ENCODE measurements at regions not wholly inside any gene's neighbourhood (a gene's known extent, or its start where the extent isn't known, plus 50 kb on each side); places are given as distances from the start of the nearest gene placed in this dataset.
"Not testable (repeated sequence)": the region's sequence is repeated elsewhere in the genome, so short reads cannot be mapped to it uniquely, and the experiment has no call there.

DNA sequence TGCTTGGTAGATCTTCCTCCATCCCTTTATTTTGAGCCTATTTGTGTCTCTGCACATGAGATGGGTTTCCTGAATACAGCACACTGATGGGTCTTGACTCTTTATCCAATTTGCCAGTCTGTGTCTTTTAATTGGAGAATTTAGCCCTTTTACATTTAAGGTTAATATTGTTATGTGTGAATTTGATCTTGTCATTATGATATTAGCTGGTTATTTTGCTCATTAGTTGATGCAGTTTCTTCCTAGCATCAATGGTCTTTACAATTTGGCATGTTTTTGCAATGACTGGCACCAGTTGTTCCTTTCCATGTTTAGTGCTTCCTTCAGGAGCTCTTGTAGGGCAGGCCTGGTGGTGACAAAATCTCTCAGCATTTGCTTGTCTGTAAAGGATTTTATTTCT is 72.4 kb downstream of the HNRNPD start:
- ATAC-seq; intact Hi-C loops (cut with DNase I); H3K27me3 ChIP-seq; DNase-seq; H3K4me1 ChIP-seq; H3K36me3 ChIP-seq; H3K9me3 ChIP-seq; H3K27ac ChIP-seq; H3K4me3 ChIP-seq: not testable (repeated sequence)

DNA sequence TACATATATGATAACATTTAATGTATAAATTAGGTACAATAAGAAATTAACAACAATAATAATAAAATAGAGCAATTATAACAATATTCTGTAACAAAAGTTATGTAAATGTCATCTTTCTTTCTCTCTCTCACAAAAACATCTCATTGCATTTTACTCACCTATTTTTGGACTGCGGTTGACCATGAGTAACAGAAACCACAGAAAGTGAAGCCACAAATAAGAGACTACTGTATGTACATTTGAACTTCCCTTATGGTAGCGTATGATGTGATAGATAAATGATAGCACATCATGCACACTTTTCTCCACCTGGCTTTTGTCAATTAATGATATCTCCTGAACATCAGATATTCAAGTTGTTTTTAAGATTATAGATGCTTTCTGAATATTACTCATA is 80.5 kb downstream of the HNRNPD start:
- Histone ChIP-seq H3K4me1 (peaks cover 0 to 3% of the 10 kb centered on the region in 2 donors), H3K4me3 (no peak overlapping the region), H3K9me3 (no peaks in the 10 kb centered on the region), H3K27me3 (no peaks in the 10 kb centered on the region), H3K27ac (no peak overlapping the region), H3K36me3 (no peaks in the 10 kb centered on the region)
- DNase-seq (no peak), ATAC-seq (no peak)
- intact Hi-C loops (cut with DNase I) = no loop called here
- TF ChIP-seq CTCF (IDR thresholded peaks at IDR 0.05) = no peak

- no peak for TF ChIP-seq CTCF (IDR thresholded peaks at IDR 0.05)
- ATAC-seq = no peak
- H3K9me3 ChIP-seq = no peaks in the 10 kb centered on the region
- intact Hi-C loops (cut with DNase I) = no loop called here
- H3K27me3 ChIP-seq = no peaks in the 10 kb centered on the region
- no peak overlapping the region for H3K27ac ChIP-seq
- peaks cover 0 to 12% of the 10 kb centered on the region in 2 donors for H3K4me1 ChIP-seq
- no peak overlapping the region for H3K4me3 ChIP-seq
- H3K36me3 ChIP-seq = no peaks in the 10 kb centered on the region
- DNase-seq = no peak
Observed at GRCh38 chr4:82287720-82288119, 86.1 kb downstream of the HNRNPD start.

DNA sequence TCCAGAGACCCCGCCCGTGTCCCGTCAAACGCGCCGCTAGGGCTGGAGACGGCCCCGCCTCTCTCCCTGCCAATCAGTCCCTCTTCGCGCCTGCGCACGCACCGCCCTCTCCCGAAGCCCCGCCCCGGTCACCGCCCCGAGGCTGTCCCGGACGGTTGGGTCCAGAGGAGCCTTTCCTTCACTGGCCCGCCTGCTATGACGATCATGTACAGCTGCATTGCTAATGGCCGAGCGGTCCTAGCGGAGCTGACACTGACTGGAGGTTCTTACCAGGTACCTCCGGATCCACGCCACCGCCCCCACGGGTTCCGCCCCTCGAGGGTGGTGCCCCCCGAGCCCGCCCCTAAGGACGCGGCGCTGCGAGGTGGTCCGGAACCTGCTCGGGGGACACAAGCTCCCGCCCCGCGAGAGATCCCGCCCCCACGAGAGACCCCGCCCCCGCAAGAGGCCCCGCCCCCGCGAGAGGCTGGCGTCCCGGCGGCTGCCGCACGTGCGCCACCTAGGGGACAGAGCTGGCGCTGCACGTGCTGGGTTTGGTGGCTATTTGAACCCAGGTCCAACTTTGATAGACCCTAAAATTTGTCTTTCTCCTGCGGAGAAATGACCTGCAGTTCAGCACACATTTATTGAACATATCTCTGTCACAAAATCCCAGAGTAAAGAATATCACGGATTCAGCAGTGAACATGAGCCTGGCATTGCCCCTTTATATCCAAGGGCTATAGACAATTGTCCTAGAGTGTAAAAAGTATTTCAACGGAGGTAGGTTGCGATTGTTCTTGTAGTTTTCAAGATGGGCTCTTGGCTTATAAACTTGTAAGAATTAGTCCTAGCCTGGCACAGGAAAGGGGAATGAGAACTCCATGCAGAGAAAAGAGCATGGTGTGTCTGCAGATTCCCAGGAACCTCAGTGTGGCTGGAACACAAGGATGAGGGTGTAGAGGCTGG is 88.7 kb downstream of the HNRNPD start:
- Histone ChIP-seq H3K4me1 (peaks cover 0 to 12% of the 10 kb centered on the region in 2 donors), H3K27ac (peak overlapping the region; percentile 43 to 77), H3K36me3 (no peaks in the 10 kb centered on the region), H3K9me3 (no peaks in the 10 kb centered on the region), H3K4me3 (peak overlapping the region; percentile 28 to 45), H3K27me3 (no peaks in the 10 kb centered on the region)
- peak; percentile 87 to 100 (median 98) for DNase-seq
- TF ChIP-seq CTCF (IDR thresholded peaks at IDR 0.05) = peak; percentile 89 to 91
- intact Hi-C loops (cut with DNase I) = no loop called here
- peak; percentile 98 for ATAC-seq

DNA sequence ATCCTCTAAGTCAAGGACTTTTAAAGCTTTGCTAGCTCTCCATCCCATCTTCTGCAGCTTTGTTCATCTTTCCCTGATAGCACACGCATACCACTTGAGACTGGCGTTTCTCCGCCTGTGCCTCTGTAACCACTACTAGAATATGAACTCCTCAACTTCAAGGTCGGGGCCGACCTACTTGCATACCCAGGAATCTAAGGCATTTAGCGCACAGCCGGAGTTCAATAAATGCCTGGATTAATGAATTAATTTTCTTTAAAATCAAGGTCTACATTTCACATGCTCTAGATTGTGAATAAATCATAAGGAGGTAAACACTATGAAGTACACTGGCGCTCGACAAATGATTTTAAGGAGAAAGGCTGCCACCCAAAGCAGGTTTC is 89.3 kb downstream of the HNRNPD start:
- Histone ChIP-seq H3K36me3 (no peaks in the 10 kb centered on the region), H3K27me3 (no peaks in the 10 kb centered on the region), H3K27ac (peak overlapping the region; percentile 43 to 77), H3K9me3 (no peaks in the 10 kb centered on the region), H3K4me3 (peak overlapping the region; percentile 28 to 45), H3K4me1 (peaks cover 0 to 12% of the 10 kb centered on the region in 2 donors)
- intact Hi-C loops (cut with DNase I) = no loop called here
- DNase-seq = peak in 1 of 4 donors; percentile 37
- no peak for TF ChIP-seq CTCF (IDR thresholded peaks at IDR 0.05)
- peak; percentile 5 for ATAC-seq
